ENCODE measurements at regions not wholly inside any gene's neighbourhood (a gene's known extent, or its start where the extent isn't known, plus 50 kb on each side); places are given as distances from the start of the nearest gene placed in this dataset.
A peak's percentile ranks its signal among the peaks of the same experiment; 100 is the strongest.
"Not testable (repeated sequence)": the region's sequence is repeated elsewhere in the genome, so short reads cannot be mapped to it uniquely, and the experiment has no call there.

GRCh38 chr7:79761876-79762429 lies 308.5 kb upstream of the MAGI2 start:
- no peak for DNase-seq (ENCODE audit: low read depth)
- no peak for TF ChIP-seq CTCF (conservative IDR thresholded peaks at IDR 0.05; ENCODE audit: low read depth, low read length)
- no peak overlapping the region for H3K4me3 ChIP-seq (ENCODE audit: low read length)

DNA sequence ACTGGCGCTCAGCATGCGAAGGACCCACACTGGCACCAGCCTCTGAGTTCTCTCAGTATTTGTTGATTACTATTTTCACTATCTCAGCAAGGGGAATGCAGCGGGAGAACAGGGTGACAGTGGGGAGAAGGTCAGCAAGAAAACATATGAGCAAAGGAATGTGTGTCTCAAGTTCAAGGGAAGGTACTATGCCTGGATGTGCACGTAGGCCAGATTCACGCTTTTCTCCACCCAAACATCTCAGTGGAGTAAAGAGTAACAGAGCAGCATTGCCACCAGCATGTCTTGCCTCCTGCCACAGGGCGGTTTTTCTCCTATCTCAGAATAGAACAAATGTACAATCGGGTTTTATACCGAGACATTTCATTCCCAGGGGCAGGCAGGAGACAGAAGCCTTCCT lies 297.5 kb upstream of the MAGI2 start:
- not testable (repeated sequence) for DNase-seq (ENCODE audit: low read depth); H3K4me3 ChIP-seq (ENCODE audit: low read length)

DNA sequence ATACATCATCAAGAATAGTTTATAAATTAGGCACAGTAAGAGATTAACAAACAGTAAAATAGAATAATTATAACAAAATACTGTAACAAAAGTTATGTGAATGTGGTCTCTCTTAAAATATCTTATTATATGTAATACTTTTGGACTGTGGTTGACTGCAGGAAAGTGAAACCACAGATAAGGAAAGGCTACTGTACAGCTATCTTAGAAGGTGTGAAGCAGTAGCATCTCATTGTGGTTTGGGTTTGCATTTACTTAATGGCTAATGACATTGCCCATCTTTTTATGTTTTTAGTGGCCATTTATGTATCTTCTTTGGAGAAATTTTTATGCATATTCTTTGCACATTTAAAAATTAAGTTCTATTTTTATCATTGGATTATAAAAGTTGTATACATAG lies 296.4 kb upstream of the MAGI2 start:
- TF ChIP-seq CTCF (conservative IDR thresholded peaks at IDR 0.05; ENCODE audit: low read depth, low read length), result no peak
- DNase-seq (ENCODE audit: low read depth), result no peak
- no peak overlapping the region for H3K4me3 ChIP-seq (ENCODE audit: low read length)

- no peak for DNase-seq (ENCODE audit: low read depth)
- no peak overlapping the region for H3K4me3 ChIP-seq (ENCODE audit: low read length)
- peak; percentile 23 for TF ChIP-seq CTCF (conservative IDR thresholded peaks at IDR 0.05; ENCODE audit: low read depth, low read length)
Observed at GRCh38 chr7:79741684-79742083, 288.2 kb upstream of the MAGI2 start.

GRCh38 chr7:79740076-79740475 lies 286.6 kb upstream of the MAGI2 start:
- DNase-seq (ENCODE audit: low read depth), result no peak
- H3K4me3 ChIP-seq (ENCODE audit: low read length), result no peak overlapping the region
- TF ChIP-seq CTCF (conservative IDR thresholded peaks at IDR 0.05; ENCODE audit: low read depth, low read length), result no peak

DNA sequence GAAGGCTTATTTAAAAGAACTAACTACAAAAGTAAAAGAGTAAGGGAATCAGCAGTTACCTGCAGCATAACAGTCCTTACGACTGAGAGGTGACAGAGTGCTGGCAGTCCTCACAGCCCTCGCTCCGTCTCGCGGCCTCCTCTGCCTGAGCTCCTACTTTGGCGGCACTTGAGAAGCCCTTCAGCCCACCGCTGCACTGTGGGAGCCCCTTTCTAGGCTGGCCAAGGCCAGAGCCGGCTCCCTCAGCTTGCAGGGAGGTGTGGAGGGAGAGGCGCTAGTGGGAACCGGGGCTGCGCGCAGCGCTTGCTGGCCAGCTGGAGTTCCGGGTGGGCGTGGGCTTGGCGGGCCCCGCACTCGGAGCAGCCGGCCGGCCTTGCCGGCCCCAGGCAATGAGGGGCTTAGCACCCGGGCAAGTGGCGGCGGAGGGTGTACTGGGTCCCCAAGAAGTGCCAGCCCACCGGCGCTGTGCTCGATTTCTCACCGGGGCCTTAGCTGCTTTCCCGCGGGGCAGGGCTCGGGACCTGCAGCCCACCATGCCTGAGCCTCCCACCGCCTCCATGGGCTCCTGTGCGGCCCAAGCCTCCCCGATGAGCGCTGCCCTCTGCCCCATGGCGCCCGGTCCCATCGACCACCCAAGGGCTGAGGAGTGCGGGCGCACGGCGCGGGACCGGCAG lies 285.7 kb upstream of the MAGI2 start:
- H3K4me3 ChIP-seq (ENCODE audit: low read length); DNase-seq (ENCODE audit: low read depth): not testable (repeated sequence)

DNA sequence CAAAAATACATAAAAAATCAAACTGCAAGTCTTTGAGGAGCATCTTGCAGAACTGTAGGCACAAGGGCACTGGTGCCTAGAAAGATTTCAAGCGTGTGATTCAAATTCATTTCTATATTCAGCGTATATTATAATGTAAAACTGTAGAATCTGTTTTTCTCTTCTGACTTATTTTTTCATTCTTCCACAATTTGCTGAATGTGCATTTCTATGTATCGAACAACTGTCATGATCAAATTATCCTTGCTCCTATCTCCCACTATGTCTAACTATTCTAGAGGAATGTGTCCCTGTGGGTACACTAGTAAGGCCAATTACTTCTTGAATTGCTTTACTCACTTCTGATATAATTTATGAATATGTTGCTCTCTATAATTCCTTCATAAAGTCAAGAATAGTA lies 283.0 kb upstream of the MAGI2 start:
- TF ChIP-seq CTCF (conservative IDR thresholded peaks at IDR 0.05; ENCODE audit: low read depth, low read length), result no peak

DNA sequence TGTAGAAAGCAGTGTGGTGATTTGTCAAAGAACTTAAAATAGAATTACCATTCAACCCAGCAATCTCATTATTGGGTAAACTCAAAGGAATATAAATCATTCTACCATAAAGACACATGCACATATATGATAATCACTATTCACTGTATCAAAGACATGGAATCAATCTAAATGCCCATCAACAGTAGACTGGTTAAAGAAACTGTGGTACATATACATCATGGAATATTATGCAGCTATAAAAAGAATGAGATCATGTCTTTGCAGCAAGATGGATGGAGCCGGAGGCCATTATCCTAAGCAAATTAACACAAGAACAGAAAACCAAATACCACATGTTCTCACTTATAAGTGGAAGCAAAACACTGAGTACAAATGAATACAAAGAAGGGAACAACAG lies 281.5 kb upstream of the MAGI2 start:
- TF ChIP-seq CTCF (conservative IDR thresholded peaks at IDR 0.05; ENCODE audit: low read depth, low read length), result no peak
- no peak for DNase-seq (ENCODE audit: low read depth)
- H3K4me3 ChIP-seq (ENCODE audit: low read length), result no peak overlapping the region

More for the DNA sequence above, 283.0 kb upstream of the MAGI2 start:
- DNase-seq (ENCODE audit: low read depth), result no peak
- H3K4me3 ChIP-seq (ENCODE audit: low read length), result no peak overlapping the region
